Liver (tissue), 3 donors: ENCODE measurements at regions not wholly inside any gene's neighbourhood (a gene's known extent, or its start where the extent isn't known, plus 50 kb on each side); places are given as distances from the start of the nearest gene placed in this dataset.

Source experiments
- EGR1 ChIP-seq, 2 donors: IDR thresholded peaks; 2 replicates each; pipeline ENCODE4 v1.6.1; 2016 to 2018; ENCODE audit warnings: antibody characterized with exemption in 2 of 2, low read depth in 2 of 2
- FOXA1 ChIP-seq: IDR thresholded peaks from 2 replicates; pipeline ENCODE4 v1.6.1; 2016; ENCODE audit warnings: antibody characterized with exemption
- GABPA ChIP-seq, 2 donors: IDR thresholded peaks in 1 of 2; conservative IDR thresholded peaks in 1 of 2; 2 replicates each; pipeline ENCODE4 v1.6.1; 2016; ENCODE audit warnings: antibody characterized with exemption in 2 of 2, mild to moderate bottlenecking in 1 of 2, moderate library complexity in 1 of 2
- HNF4A ChIP-seq, 2 donors: conservative IDR thresholded peaks; 2 replicates each; pipeline ENCODE4 v1.6.1; 2016; ENCODE audit warnings: antibody characterized with exemption in 2 of 2, mild to moderate bottlenecking in 2 of 2
- HNF4G ChIP-seq: IDR thresholded peaks from 2 replicates; pipeline ENCODE4 v1.6.1; 2016; ENCODE audit warnings: antibody characterized with exemption
- JUND ChIP-seq, 2 donors: IDR thresholded peaks; 2 replicates each; pipeline ENCODE4 v1.6.1; 2016; ENCODE audit warnings: antibody characterized with exemption in 2 of 2
- REST ChIP-seq: IDR thresholded peaks from 2 replicates; pipeline ENCODE4 v1.6.1; 2016; ENCODE audit warnings: antibody characterized with exemption, mild to moderate bottlenecking
- RXRA ChIP-seq, 2 donors: IDR thresholded peaks; 2 replicates each; pipeline ENCODE4 v1.6.1; 2017 to 2018; ENCODE audit warnings: antibody characterized with exemption in 2 of 2, mild to moderate bottlenecking in 1 of 2
- TAF1 ChIP-seq: conservative IDR thresholded peaks from 2 replicates; pipeline ENCODE4 v1.6.1; 2016; ENCODE audit warnings: antibody characterized with exemption, mild to moderate bottlenecking
- YY1 ChIP-seq: IDR thresholded peaks from 2 replicates; pipeline ENCODE4 v1.6.1; 2016; ENCODE audit warnings: antibody characterized with exemption, mild to moderate bottlenecking
- TF ChIP-seq, protein P1 (sequence below): fragments of 150-350 bp; IDR thresholded peaks from 2 replicates; pipeline ENCODE4 v1.5.1; 2017; ENCODE audit warnings: improper control_type of control experiment, low read depth, low read length; ENCODE audit not compliant: missing input control
- TF ChIP-seq, protein P2 (sequence below): IDR thresholded peaks from 2 replicates; pipeline ENCODE4 v1.6.1; 2016; ENCODE audit warnings: antibody characterized with exemption
- TF ChIP-seq, protein P3 (sequence below): IDR thresholded peaks from 2 replicates; pipeline ENCODE4 v1.6.1; 2016; ENCODE audit warnings: antibody characterized with exemption
- TF ChIP-seq, protein P4 (sequence below): IDR thresholded peaks from 2 replicates; pipeline ENCODE4 v1.6.1; 2016; ENCODE audit warnings: antibody characterized with exemption
- donor health status: healthy.
- donor health status: healthy.

DNA sequence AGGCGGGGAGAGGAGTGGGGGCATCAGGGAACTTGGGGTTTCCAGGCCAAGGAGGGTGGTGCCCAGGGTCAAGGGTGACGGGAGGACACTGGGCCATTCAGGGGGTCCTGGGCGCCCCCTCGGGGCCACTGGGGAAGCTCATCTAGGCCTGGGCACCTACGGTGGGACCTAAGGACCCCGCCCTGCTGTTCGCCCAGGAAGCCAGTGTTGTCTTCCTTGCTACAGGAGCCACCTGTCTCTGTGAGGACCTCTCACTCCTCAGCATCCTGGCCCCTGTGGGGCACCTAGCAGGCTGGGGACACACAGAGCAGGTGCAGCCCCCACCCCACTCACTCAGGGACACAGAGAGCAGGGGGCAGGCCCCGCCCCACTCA, 191.6 kb downstream of the IGLL1 start:
- TF ChIP-seq, protein P1, sequence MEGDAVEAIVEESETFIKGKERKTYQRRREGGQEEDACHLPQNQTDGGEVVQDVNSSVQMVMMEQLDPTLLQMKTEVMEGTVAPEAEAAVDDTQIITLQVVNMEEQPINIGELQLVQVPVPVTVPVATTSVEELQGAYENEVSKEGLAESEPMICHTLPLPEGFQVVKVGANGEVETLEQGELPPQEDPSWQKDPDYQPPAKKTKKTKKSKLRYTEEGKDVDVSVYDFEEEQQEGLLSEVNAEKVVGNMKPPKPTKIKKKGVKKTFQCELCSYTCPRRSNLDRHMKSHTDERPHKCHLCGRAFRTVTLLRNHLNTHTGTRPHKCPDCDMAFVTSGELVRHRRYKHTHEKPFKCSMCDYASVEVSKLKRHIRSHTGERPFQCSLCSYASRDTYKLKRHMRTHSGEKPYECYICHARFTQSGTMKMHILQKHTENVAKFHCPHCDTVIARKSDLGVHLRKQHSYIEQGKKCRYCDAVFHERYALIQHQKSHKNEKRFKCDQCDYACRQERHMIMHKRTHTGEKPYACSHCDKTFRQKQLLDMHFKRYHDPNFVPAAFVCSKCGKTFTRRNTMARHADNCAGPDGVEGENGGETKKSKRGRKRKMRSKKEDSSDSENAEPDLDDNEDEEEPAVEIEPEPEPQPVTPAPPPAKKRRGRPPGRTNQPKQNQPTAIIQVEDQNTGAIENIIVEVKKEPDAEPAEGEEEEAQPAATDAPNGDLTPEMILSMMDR: no peak
- TF ChIP-seq RXRA (IDR thresholded peaks at IDR 0.05): no peak
- no peak for TF ChIP-seq JUND (IDR thresholded peaks at IDR 0.05)
- TF ChIP-seq EGR1 (IDR thresholded peaks at IDR 0.05; ENCODE audit: low read depth in 2 of 2): no peak
- no peak for TF ChIP-seq REST
- TF ChIP-seq, protein P2, sequence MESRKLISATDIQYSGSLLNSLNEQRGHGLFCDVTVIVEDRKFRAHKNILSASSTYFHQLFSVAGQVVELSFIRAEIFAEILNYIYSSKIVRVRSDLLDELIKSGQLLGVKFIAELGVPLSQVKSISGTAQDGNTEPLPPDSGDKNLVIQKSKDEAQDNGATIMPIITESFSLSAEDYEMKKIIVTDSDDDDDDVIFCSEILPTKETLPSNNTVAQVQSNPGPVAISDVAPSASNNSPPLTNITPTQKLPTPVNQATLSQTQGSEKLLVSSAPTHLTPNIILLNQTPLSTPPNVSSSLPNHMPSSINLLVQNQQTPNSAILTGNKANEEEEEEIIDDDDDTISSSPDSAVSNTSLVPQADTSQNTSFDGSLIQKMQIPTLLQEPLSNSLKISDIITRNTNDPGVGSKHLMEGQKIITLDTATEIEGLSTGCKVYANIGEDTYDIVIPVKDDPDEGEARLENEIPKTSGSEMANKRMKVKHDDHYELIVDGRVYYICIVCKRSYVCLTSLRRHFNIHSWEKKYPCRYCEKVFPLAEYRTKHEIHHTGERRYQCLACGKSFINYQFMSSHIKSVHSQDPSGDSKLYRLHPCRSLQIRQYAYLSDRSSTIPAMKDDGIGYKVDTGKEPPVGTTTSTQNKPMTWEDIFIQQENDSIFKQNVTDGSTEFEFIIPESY: no peak
- TF ChIP-seq, protein P3, sequence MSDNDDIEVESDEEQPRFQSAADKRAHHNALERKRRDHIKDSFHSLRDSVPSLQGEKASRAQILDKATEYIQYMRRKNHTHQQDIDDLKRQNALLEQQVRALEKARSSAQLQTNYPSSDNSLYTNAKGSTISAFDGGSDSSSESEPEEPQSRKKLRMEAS: no peak
- TF ChIP-seq, protein P4, sequence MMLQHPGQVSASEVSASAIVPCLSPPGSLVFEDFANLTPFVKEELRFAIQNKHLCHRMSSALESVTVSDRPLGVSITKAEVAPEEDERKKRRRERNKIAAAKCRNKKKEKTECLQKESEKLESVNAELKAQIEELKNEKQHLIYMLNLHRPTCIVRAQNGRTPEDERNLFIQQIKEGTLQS: no peak
- no peak for TF ChIP-seq HNF4A (conservative IDR thresholded peaks at IDR 0.05)
- no peak for TF ChIP-seq GABPA (IDR thresholded peaks at IDR 0.05 in 1 of 2, conservative IDR thresholded peaks at IDR 0.05 in 1 of 2)
- TF ChIP-seq FOXA1: no peak
- TF ChIP-seq YY1: no peak
- no peak for TF ChIP-seq HNF4G
- TF ChIP-seq TAF1: no peak
